GM23338 (cell line): ENCODE measurements at regions not wholly inside any gene's neighbourhood (a gene's known extent, or its start where the extent isn't known, plus 50 kb on each side); places are given as distances from the start of the nearest gene placed in this dataset.

Experiments used
- ATAC-seq: fragments of 200-7000 bp; cut with Tn5 transposase; 3 replicates; pipeline ENCODE4 v1.9.1; 2020
- DNase-seq: peaks from one replicate; pipeline ENCODE4 v3.0.0-alpha.2; 2015; ENCODE audit warnings: low spot score
- H2AFZ ChIP-seq: fragments of 200-600 bp; sonication (generic); 2 replicates; pipeline ENCODE4 v1.8.0; 2016; ENCODE audit warnings: antibody characterized with exemption, mild to moderate bottlenecking, moderate library complexity
- H3F3A ChIP-seq: fragments of 200-600 bp; sonication (generic); replicated peaks from 2 replicates; pipeline ENCODE4 v1.8.0; 2017; ENCODE audit warnings: antibody characterized with exemption, mixed run types, low read depth
- H3K27ac ChIP-seq: fragments of 200-600 bp; sonication (generic); 2 replicates; pipeline ENCODE4 v1.6.1; 2016; ENCODE audit warnings: low read depth
- H3K27me3 ChIP-seq: fragments of 200-600 bp; sonication (generic); 2 replicates; pipeline ENCODE4 v1.8.0; 2016; ENCODE audit warnings: mild to moderate bottlenecking, mixed run types, moderate library complexity; ENCODE audit not compliant: insufficient read depth
- H3K36me3 ChIP-seq: fragments of 200-600 bp; sonication (generic); 2 replicates; pipeline ENCODE4 v1.8.0; 2016; ENCODE audit warnings: mild to moderate bottlenecking; ENCODE audit not compliant: insufficient read depth
- H3K4me1 ChIP-seq: fragments of 200-600 bp; sonication (generic); 2 replicates; pipeline ENCODE4 v1.8.0; 2016; ENCODE audit warnings: mild to moderate bottlenecking, moderate library complexity; ENCODE audit not compliant: insufficient read depth
- H3K4me2 ChIP-seq: fragments of 200-600 bp; sonication (generic); 2 replicates; pipeline ENCODE4 v1.7.1; 2017; ENCODE audit warnings: mixed run types
- H3K4me3 ChIP-seq: fragments of 200-600 bp; sonication (generic); 2 replicates; pipeline ENCODE4 v1.6.1; 2016; ENCODE audit warnings: mixed run types
- H3K79me2 ChIP-seq: fragments of 200-600 bp; sonication (generic); replicated peaks from 2 replicates; pipeline ENCODE4 v1.8.0; 2017; ENCODE audit warnings: mild to moderate bottlenecking; ENCODE audit not compliant: insufficient read depth
- H3K9me2 ChIP-seq: fragments of 200-600 bp; sonication (generic); 2 replicates; pipeline ENCODE4 v1.8.0; 2017; ENCODE audit not compliant: insufficient read depth
- H4K20me1 ChIP-seq: fragments of 200-600 bp; sonication (generic); replicated peaks from 2 replicates; pipeline ENCODE4 v1.8.0; 2017; ENCODE audit warnings: mild to moderate bottlenecking; ENCODE audit not compliant: insufficient read depth
- H3K27ac Mint-ChIP-seq: 2 replicates; pipeline ENCODE4 v1.8.0; 2020; ENCODE audit warnings: inconsistent platforms, mild to moderate bottlenecking, moderate library complexity, mixed read lengths
- H3K27me3 Mint-ChIP-seq: 3 replicates; pipeline ENCODE4 v1.8.0; 2022; ENCODE audit warnings: low read depth, mild to moderate bottlenecking, moderate library complexity, mixed read lengths, inconsistent platforms; ENCODE audit not compliant: insufficient read depth, poor library complexity
- H3K36me3 Mint-ChIP-seq: 3 replicates; pipeline ENCODE4 v1.8.0; 2021; ENCODE audit warnings: low read depth, mild to moderate bottlenecking, inconsistent platforms, moderate library complexity, mixed read lengths
- H3K4me1 Mint-ChIP-seq: 3 replicates; pipeline ENCODE4 v1.8.0; 2020; ENCODE audit warnings: mild to moderate bottlenecking, inconsistent platforms, mixed read lengths
- H3K4me3 Mint-ChIP-seq: 3 replicates; pipeline ENCODE4 v1.8.0; 2021; ENCODE audit warnings: moderate library complexity, mild to moderate bottlenecking, inconsistent platforms, mixed read lengths
- H3K9me3 Mint-ChIP-seq: 3 replicates; pipeline ENCODE4 v1.8.0; 2020; ENCODE audit warnings: moderate library complexity, mild to moderate bottlenecking, inconsistent platforms, mixed read lengths
- EZH2 ChIP-seq: fragments of 200-600 bp; sonication (generic); IDR thresholded peaks from one replicate; pipeline ENCODE4 v1.8.0; 2017; ENCODE audit warnings: antibody characterized with exemption, mild to moderate bottlenecking, low read depth; ENCODE audit not compliant: unreplicated experiment
- REST ChIP-seq: IDR thresholded peaks from one replicate; pipeline ENCODE4 v1.6.1; 2018; ENCODE audit warnings: antibody characterized with exemption; ENCODE audit not compliant: unreplicated experiment
- TF ChIP-seq, protein P1 (sequence below): fragments of 250-450 bp; sonication (Bioruptor Pico); IDR thresholded peaks from 2 replicates; pipeline ENCODE4 v1.5.0; 2020; ENCODE audit warnings: mild to moderate bottlenecking, moderate library complexity
- TF ChIP-seq, protein P2 (sequence below), 2 experiments: fragments of 200-600 bp in 1 of 2; sonication (generic) in 1 of 2; conservative IDR thresholded peaks; 2 replicates each; pipeline versions ENCODE4 v1.5.1 to v1.6.1; 2016 to 2017; ENCODE audit warnings: antibody characterized with exemption in 2 of 2, low read depth in 2 of 2, mild to moderate bottlenecking in 2 of 2, moderate library complexity in 1 of 2

DNA sequence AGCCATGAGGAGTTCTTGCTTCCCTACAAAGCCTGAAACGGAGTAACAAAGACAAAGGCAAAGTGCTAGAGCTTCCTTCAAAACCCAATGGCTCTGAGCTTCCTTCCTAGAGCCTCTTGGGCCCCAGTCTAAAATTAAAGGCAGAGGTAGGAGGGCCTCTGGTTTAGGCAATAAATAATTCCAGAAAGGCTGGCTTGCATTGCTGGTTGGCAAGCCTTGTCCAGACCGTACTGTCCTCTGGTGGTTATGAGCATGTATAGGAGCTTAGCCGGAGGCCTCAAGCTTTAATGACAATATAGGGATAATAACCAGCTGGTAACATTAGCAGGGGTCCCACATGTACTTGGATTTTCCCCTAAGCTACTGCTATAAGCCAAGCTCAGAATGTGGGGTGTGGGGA is 237.3 kb downstream of the AR start:
- no peaks in the 10 kb centered on the region for H3K4me1 ChIP-seq
- H3K4me2 ChIP-seq, result no peak overlapping the region
- no peaks in the 10 kb centered on the region for H4K20me1 ChIP-seq
- Mint-ChIP-seq H3K4me1 (no peaks in the 10 kb centered on the region), H3K4me3 (no peak overlapping the region), H3K36me3 (no peaks in the 10 kb centered on the region), H3K27me3 (peaks cover 2% of the 10 kb centered on the region), H3K27ac (no peak overlapping the region), H3K9me3 (no peaks in the 10 kb centered on the region)
- H2AFZ ChIP-seq, result no peak overlapping the region
- no peaks in the 10 kb centered on the region for H3K79me2 ChIP-seq
- H3K27ac ChIP-seq, result no peak overlapping the region
- no peaks in the 10 kb centered on the region for H3K27me3 ChIP-seq
- no peaks in the 10 kb centered on the region for H3K36me3 ChIP-seq
- TF ChIP-seq EZH2 (no peak), REST (no peak)
- TF ChIP-seq, protein P1, sequence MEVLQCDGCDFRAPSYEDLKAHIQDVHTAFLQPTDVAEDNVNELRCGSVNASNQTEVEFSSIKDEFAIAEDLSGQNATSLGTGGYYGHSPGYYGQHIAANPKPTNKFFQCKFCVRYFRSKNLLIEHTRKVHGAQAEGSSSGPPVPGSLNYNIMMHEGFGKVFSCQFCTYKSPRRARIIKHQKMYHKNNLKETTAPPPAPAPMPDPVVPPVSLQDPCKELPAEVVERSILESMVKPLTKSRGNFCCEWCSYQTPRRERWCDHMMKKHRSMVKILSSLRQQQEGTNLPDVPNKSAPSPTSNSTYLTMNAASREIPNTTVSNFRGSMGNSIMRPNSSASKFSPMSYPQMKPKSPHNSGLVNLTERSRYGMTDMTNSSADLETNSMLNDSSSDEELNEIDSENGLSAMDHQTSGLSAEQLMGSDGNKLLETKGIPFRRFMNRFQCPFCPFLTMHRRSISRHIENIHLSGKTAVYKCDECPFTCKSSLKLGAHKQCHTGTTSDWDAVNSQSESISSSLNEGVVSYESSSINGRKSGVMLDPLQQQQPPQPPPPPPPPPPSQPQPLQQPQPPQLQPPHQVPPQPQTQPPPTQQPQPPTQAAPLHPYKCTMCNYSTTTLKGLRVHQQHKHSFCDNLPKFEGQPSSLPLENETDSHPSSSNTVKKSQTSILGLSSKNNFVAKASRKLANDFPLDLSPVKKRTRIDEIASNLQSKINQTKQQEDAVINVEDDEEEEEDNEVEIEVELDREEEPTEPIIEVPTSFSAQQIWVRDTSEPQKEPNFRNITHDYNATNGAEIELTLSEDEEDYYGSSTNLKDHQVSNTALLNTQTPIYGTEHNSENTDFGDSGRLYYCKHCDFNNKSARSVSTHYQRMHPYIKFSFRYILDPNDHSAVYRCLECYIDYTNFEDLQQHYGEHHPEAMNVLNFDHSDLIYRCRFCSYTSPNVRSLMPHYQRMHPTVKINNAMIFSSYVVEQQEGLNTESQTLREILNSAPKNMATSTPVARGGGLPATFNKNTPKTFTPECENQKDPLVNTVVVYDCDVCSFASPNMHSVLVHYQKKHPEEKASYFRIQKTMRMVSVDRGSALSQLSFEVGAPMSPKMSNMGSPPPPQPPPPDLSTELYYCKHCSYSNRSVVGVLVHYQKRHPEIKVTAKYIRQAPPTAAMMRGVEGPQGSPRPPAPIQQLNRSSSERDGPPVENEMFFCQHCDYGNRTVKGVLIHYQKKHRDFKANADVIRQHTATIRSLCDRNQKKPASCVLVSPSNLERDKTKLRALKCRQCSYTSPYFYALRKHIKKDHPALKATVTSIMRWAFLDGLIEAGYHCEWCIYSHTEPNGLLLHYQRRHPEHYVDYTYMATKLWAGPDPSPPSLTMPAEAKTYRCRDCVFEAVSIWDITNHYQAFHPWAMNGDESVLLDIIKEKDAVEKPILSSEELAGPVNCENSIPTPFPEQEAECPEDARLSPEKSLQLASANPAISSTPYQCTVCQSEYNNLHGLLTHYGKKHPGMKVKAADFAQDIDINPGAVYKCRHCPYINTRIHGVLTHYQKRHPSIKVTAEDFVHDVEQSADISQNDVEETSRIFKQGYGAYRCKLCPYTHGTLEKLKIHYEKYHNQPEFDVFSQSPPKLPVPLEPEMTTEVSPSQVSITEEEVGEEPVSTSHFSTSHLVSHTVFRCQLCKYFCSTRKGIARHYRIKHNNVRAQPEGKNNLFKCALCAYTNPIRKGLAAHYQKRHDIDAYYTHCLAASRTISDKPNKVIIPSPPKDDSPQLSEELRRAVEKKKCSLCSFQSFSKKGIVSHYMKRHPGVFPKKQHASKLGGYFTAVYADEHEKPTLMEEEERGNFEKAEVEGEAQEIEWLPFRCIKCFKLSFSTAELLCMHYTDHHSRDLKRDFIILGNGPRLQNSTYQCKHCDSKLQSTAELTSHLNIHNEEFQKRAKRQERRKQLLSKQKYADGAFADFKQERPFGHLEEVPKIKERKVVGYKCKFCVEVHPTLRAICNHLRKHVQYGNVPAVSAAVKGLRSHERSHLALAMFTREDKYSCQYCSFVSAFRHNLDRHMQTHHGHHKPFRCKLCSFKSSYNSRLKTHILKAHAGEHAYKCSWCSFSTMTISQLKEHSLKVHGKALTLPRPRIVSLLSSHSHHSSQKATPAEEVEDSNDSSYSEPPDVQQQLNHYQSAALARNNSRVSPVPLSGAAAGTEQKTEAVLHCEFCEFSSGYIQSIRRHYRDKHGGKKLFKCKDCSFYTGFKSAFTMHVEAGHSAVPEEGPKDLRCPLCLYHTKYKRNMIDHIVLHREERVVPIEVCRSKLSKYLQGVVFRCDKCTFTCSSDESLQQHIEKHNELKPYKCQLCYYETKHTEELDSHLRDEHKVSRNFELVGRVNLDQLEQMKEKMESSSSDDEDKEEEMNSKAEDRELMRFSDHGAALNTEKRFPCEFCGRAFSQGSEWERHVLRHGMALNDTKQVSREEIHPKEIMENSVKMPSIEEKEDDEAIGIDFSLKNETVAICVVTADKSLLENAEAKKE (CRISPR knock-in tag), result no peak
- TF ChIP-seq, protein P2, sequence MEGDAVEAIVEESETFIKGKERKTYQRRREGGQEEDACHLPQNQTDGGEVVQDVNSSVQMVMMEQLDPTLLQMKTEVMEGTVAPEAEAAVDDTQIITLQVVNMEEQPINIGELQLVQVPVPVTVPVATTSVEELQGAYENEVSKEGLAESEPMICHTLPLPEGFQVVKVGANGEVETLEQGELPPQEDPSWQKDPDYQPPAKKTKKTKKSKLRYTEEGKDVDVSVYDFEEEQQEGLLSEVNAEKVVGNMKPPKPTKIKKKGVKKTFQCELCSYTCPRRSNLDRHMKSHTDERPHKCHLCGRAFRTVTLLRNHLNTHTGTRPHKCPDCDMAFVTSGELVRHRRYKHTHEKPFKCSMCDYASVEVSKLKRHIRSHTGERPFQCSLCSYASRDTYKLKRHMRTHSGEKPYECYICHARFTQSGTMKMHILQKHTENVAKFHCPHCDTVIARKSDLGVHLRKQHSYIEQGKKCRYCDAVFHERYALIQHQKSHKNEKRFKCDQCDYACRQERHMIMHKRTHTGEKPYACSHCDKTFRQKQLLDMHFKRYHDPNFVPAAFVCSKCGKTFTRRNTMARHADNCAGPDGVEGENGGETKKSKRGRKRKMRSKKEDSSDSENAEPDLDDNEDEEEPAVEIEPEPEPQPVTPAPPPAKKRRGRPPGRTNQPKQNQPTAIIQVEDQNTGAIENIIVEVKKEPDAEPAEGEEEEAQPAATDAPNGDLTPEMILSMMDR (conservative IDR thresholded peaks at IDR 0.05; ENCODE audit: low read depth in 2 of 2), result 0 out of 4 replicates have a peak, but pooled peaks of 1 of the 2 experiments have one; percentile 19
- no peak overlapping the region for H3K4me3 ChIP-seq
- no peaks in the 10 kb centered on the region for H3K9me2 ChIP-seq
- ATAC-seq (no peak), DNase-seq (no peak)
- H3F3A ChIP-seq, result no peaks in the 10 kb centered on the region
